Keratinocyte (primary cell): ENCODE measurements at regions not wholly inside any gene's neighbourhood (a gene's known extent, or its start where the extent isn't known, plus 50 kb on each side); places are given as distances from the start of the nearest gene placed in this dataset.

Experiments
- EZH2 ChIP-seq: IDR thresholded peaks from one replicate; pipeline ENCODE4 v1.6.1; 2012; ENCODE audit warnings: inconsistent platforms, mild to moderate bottlenecking, low read length, moderate library complexity
- TF ChIP-seq, protein P1 (sequence below), 3 experiments: IDR thresholded peaks in 1 of 3; conservative IDR thresholded peaks in 1 of 3; optimal IDR thresholded peaks in 1 of 3; 2 replicates in 2 of 3; 3 replicates in 1 of 3; pipeline versions ENCODE3 to v1.5.1; 2011; ENCODE audit warnings: low read length in 3 of 3, mild to moderate bottlenecking in 3 of 3, moderate library complexity in 2 of 3, control low read depth in 1 of 3, inconsistent platforms in 1 of 3; ENCODE audit not compliant: insufficient read depth in 2 of 3; ENCODE audit errors: extremely low read depth in 1 of 3

DNA sequence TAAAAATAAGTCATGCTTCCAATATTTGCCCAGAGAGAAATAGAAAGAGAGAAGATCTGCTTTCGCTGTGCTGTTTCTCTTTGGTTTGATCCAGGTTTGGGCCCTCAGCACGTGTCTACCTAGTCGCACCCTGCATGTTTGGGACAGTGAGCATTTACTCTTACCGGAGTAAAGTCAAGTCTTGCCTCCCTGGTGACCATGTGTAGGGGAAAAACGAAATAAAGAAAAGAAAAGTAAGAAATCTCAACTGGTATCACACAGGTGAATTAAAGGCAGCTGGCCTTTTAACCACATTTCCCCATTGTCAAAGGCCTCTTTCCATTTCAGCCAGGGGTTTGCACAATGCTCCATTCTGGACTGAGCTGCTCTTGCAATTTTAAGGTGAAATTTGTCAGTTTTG lies 619.4 kb downstream of the VRK1 start:
- TF ChIP-seq, protein P1, sequence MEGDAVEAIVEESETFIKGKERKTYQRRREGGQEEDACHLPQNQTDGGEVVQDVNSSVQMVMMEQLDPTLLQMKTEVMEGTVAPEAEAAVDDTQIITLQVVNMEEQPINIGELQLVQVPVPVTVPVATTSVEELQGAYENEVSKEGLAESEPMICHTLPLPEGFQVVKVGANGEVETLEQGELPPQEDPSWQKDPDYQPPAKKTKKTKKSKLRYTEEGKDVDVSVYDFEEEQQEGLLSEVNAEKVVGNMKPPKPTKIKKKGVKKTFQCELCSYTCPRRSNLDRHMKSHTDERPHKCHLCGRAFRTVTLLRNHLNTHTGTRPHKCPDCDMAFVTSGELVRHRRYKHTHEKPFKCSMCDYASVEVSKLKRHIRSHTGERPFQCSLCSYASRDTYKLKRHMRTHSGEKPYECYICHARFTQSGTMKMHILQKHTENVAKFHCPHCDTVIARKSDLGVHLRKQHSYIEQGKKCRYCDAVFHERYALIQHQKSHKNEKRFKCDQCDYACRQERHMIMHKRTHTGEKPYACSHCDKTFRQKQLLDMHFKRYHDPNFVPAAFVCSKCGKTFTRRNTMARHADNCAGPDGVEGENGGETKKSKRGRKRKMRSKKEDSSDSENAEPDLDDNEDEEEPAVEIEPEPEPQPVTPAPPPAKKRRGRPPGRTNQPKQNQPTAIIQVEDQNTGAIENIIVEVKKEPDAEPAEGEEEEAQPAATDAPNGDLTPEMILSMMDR (optimal IDR thresholded peaks at IDR 0.05 in 1 of 3, IDR thresholded peaks at IDR 0.05 in 1 of 3, conservative IDR thresholded peaks at IDR 0.05 in 1 of 3; ENCODE audit: extremely low read depth in 1 of 3, insufficient read depth in 2 of 3, low read length in 3 of 3) = no peak
- TF ChIP-seq EZH2 = no peak
